Right lobe of liver (tissue), 4 donors: ENCODE measurements at regions not wholly inside any gene's neighbourhood (a gene's known extent, or its start where the extent isn't known, plus 50 kb on each side); places are given as distances from the start of the nearest gene placed in this dataset.

ENCODE experiments used
- CTCF ChIP-seq, 4 donors: fragments of 200-600 bp in 3 of 4; fragments of 450-650 bp in 1 of 4; IDR thresholded peaks; one replicate each; pipeline versions ENCODE4 v1.5.1 to v1.8.0; 2016 to 2022; ENCODE audit warnings: antibody characterized with exemption in 4 of 4, mild to moderate bottlenecking in 2 of 4
- POLR2A ChIP-seq: fragments of 450-650 bp; IDR thresholded peaks from one replicate; pipeline ENCODE4 v1.6.1; 2017; ENCODE audit warnings: antibody characterized with exemption, mild to moderate bottlenecking
- donor health status: DM: no; HTN: no; CAD: no.
- donor health status: DM: no; HTN: no; CAD: no.
- donor health status: DM: no; HTN: yes; CAD: no.

GRCh38 chr5:57857696-57858095, 375.1 kb upstream of the ACTBL2 start:
- no peak for TF ChIP-seq POLR2A
- no peak for TF ChIP-seq CTCF (IDR thresholded peaks at IDR 0.05)
